ENCODE measurements at regions not wholly inside any gene's neighbourhood (a gene's known extent, or its start where the extent isn't known, plus 50 kb on each side); places are given as distances from the start of the nearest gene placed in this dataset.

- Mint-ChIP-seq H3K27me3 (ENCODE audit: low read depth) (no peaks in the 10 kb centered on the region), H3K27ac (no peak overlapping the region), H3K36me3 (ENCODE audit: low read depth) (no peaks in the 10 kb centered on the region), H3K4me1 (no peaks in the 10 kb centered on the region), H3K9me3 (no peaks in the 10 kb centered on the region), H3K4me3 (no peak overlapping the region)
- TF ChIP-seq, protein P1, sequence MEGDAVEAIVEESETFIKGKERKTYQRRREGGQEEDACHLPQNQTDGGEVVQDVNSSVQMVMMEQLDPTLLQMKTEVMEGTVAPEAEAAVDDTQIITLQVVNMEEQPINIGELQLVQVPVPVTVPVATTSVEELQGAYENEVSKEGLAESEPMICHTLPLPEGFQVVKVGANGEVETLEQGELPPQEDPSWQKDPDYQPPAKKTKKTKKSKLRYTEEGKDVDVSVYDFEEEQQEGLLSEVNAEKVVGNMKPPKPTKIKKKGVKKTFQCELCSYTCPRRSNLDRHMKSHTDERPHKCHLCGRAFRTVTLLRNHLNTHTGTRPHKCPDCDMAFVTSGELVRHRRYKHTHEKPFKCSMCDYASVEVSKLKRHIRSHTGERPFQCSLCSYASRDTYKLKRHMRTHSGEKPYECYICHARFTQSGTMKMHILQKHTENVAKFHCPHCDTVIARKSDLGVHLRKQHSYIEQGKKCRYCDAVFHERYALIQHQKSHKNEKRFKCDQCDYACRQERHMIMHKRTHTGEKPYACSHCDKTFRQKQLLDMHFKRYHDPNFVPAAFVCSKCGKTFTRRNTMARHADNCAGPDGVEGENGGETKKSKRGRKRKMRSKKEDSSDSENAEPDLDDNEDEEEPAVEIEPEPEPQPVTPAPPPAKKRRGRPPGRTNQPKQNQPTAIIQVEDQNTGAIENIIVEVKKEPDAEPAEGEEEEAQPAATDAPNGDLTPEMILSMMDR (IDR thresholded peaks at IDR 0.05; ENCODE audit: unreplicated experiment in 3 of 3): no peak
Measured at GRCh38 chr4:110751183-110751582, 128.3 kb upstream of the PITX2 start.

DNA sequence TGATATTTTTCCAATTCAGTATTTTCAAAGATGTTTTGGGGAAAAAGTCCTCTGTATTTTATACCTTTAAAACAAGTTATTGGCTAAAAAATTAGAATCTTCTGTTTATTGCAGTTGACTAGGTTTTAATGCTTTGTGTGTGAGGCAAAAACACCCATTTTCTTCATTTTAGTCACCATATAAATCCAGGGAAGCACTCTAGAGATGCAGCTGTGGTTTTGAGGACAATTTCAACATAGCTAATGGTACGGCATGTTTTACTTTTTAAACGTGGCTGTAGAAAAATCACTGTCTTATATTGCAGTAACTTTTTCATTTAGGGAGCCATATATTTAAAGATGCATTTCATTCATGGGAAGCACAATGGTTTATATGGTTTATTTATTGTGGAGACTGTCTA lies 129.1 kb upstream of the PITX2 start:
- Mint-ChIP-seq H3K36me3 (ENCODE audit: low read depth) (no peaks in the 10 kb centered on the region), H3K4me3 (no peak overlapping the region), H3K27ac (no peak overlapping the region), H3K27me3 (ENCODE audit: low read depth) (no peaks in the 10 kb centered on the region), H3K9me3 (no peaks in the 10 kb centered on the region), H3K4me1 (no peaks in the 10 kb centered on the region)
- TF ChIP-seq, protein P1 (IDR thresholded peaks at IDR 0.05; ENCODE audit: unreplicated experiment in 3 of 3): no peak

DNA sequence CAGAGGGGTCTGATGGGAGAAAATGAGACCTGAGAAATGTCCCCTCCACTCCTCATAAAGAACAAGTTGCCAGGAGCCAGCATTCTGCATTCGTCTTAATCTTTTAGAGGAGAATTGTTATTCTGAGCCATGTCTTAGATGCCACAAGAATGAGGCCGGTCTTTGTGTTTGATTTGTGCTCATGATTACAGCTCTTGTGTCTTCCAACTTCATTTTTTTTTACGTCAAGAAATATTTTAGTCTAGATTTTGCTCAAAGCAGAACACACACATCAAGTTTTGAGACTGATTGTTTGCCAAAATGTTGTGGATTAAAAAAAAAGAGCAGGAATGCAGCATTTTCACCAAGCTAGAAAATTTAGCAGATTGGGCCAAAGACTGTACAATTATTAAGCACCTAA lies 130.6 kb upstream of the PITX2 start:
- no peaks in the 10 kb centered on the region for H3K36me3 Mint-ChIP-seq (ENCODE audit: low read depth)

GRCh38 chr4:110754716-110755115 lies 131.8 kb upstream of the PITX2 start:
- no peaks in the 10 kb centered on the region for H3K27me3 Mint-ChIP-seq (ENCODE audit: low read depth)
- TF ChIP-seq, protein P1 (IDR thresholded peaks at IDR 0.05; ENCODE audit: unreplicated experiment in 3 of 3): no peak
- H3K4me1 Mint-ChIP-seq: no peaks in the 10 kb centered on the region
- no peak overlapping the region for H3K27ac Mint-ChIP-seq
- no peaks in the 10 kb centered on the region for H3K36me3 Mint-ChIP-seq (ENCODE audit: low read depth)
- H3K9me3 Mint-ChIP-seq: no peaks in the 10 kb centered on the region
- H3K4me3 Mint-ChIP-seq: no peak overlapping the region

More for the DNA sequence above, 130.6 kb upstream of the PITX2 start:
- Mint-ChIP-seq H3K4me3 (no peak overlapping the region), H3K9me3 (no peaks in the 10 kb centered on the region), H3K27me3 (ENCODE audit: low read depth) (no peaks in the 10 kb centered on the region), H3K27ac (no peak overlapping the region), H3K4me1 (no peaks in the 10 kb centered on the region)
- TF ChIP-seq, protein P1 (IDR thresholded peaks at IDR 0.05; ENCODE audit: unreplicated experiment in 3 of 3): no peak

- Mint-ChIP-seq H3K27me3 (ENCODE audit: low read depth) (no peaks in the 10 kb centered on the region), H3K27ac (no peak overlapping the region), H3K4me3 (no peak overlapping the region), H3K9me3 (no peaks in the 10 kb centered on the region), H3K4me1 (no peaks in the 10 kb centered on the region), H3K36me3 (ENCODE audit: low read depth) (no peaks in the 10 kb centered on the region)
- TF ChIP-seq, protein P1 (IDR thresholded peaks at IDR 0.05; ENCODE audit: unreplicated experiment in 3 of 3): no peak
Measured at GRCh38 chr4:110769578-110769977, 146.7 kb upstream of the PITX2 start.

DNA sequence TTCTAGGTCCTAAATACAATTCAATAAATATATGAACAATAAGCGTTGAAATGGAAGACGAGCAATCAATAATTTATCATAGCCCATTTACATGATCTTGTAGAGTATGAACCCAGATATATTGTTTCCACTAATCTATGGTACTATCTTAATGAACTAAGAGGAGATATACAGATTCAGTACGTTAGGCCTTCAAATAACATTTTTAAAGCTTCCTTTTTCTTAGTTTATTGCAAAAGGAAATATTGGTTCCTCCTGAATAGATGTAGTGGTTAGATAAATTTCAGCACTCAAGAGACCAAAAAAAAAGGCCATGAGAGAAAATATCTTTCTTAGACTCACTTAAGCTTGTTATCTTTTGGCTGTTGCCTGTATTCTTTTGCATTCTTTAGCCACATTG lies 147.5 kb upstream of the PITX2 start:
- Mint-ChIP-seq H3K27ac (no peak overlapping the region), H3K36me3 (ENCODE audit: low read depth) (no peaks in the 10 kb centered on the region), H3K4me3 (no peak overlapping the region), H3K9me3 (no peaks in the 10 kb centered on the region), H3K27me3 (ENCODE audit: low read depth) (no peaks in the 10 kb centered on the region), H3K4me1 (no peaks in the 10 kb centered on the region)
- TF ChIP-seq, protein P1 (IDR thresholded peaks at IDR 0.05; ENCODE audit: unreplicated experiment in 3 of 3): no peak
